ENCODE measurements at regions not wholly inside any gene's neighbourhood (a gene's known extent, or its start where the extent isn't known, plus 50 kb on each side); places are given as distances from the start of the nearest gene placed in this dataset.

- TF ChIP-seq, protein P1, sequence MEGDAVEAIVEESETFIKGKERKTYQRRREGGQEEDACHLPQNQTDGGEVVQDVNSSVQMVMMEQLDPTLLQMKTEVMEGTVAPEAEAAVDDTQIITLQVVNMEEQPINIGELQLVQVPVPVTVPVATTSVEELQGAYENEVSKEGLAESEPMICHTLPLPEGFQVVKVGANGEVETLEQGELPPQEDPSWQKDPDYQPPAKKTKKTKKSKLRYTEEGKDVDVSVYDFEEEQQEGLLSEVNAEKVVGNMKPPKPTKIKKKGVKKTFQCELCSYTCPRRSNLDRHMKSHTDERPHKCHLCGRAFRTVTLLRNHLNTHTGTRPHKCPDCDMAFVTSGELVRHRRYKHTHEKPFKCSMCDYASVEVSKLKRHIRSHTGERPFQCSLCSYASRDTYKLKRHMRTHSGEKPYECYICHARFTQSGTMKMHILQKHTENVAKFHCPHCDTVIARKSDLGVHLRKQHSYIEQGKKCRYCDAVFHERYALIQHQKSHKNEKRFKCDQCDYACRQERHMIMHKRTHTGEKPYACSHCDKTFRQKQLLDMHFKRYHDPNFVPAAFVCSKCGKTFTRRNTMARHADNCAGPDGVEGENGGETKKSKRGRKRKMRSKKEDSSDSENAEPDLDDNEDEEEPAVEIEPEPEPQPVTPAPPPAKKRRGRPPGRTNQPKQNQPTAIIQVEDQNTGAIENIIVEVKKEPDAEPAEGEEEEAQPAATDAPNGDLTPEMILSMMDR (IDR thresholded peaks at IDR 0.05; ENCODE audit: insufficient read depth, low read length): no peak
- TF ChIP-seq POLR2AphosphoS5 (IDR thresholded peaks at IDR 0.05; ENCODE audit: low read depth): no peak
- no peak for TF ChIP-seq REST (IDR thresholded peaks at IDR 0.05; ENCODE audit: insufficient replicate concordance, low read depth)
These were observed 665.8 kb upstream of the ZEB2 start for GRCh38 chr2:145185696-145186095.

All from HL-60 (cell line).